DND-41 (cell line): ENCODE measurements at regions not wholly inside any gene's neighbourhood (a gene's known extent, or its start where the extent isn't known, plus 50 kb on each side); places are given as distances from the start of the nearest gene placed in this dataset.

Experiments
- CTCF ChIP-seq: IDR thresholded peaks from 2 replicates; pipeline ENCODE4 v1.5.1; 2012; ENCODE audit warnings: borderline replicate concordance, low read length, moderate library complexity, mild to moderate bottlenecking; ENCODE audit not compliant: poor library complexity, severe bottlenecking; ENCODE audit errors: extremely low read depth
- EZH2 ChIP-seq: IDR thresholded peaks from 3 replicates; pipeline ENCODE4 v1.6.1; 2012; ENCODE audit warnings: borderline replicate concordance, low read depth, mild to moderate bottlenecking, moderate library complexity, low read length, inconsistent platforms; ENCODE audit not compliant: severe bottlenecking

GRCh38 chr6:159467473-159468041 is 225.5 kb downstream of the SOD2 start:
- no peak for TF ChIP-seq CTCF
- no peak for TF ChIP-seq EZH2
